SK-N-SH (cell line): ENCODE measurements at regions not wholly inside any gene's neighbourhood (a gene's known extent, or its start where the extent isn't known, plus 50 kb on each side); places are given as distances from the start of the nearest gene placed in this dataset.

Experiments used
- CTCF ChIA-PET: fragments of 300-600, 350-600 bp; formaldehyde crosslinking; extraction: SDS; loops from one replicate; lab custom pipeline; 2021; lab: Yijun Ruan, JAX
- POLR2A ChIA-PET: fragments of 350-600 bp; sonication (Branson Sonifier 250); formaldehyde crosslinking; extraction: SDS; loops from one replicate; lab custom pipeline; 2020; ENCODE audit warnings: antibody characterized with exemption, inconsistent platforms; lab: Yijun Ruan, JAX
- DNase-seq: peaks from one replicate; pipeline ENCODE4 v3.0.0; 2012
- H2AFZ ChIP-seq: fragments of 200-600 bp; sonication (generic); 2 replicates; pipeline ENCODE4 v1.8.1; 2016; ENCODE audit warnings: antibody characterized with exemption, mild to moderate bottlenecking, low read depth
- H3F3A ChIP-seq: fragments of 200-600 bp; sonication (generic); replicated peaks from 2 replicates; pipeline ENCODE3; 2016; ENCODE audit warnings: antibody characterized with exemption, mild to moderate bottlenecking; ENCODE audit not compliant: insufficient read depth
- H3K27ac ChIP-seq, 2 experiments: fragments of 200-500 bp in 1 of 2; fragments of 200-600 bp in 1 of 2; sonication (Bioruptor generic) in 1 of 2; sonication (generic), shearing (Covaris generic) in 1 of 2; 2 replicates each; pipeline versions ENCODE4 v1.5.1 to v1.6.1; 2014 to 2016; ENCODE audit warnings: low read depth in 2 of 2, inconsistent platforms in 1 of 2, low read length in 1 of 2, mild to moderate bottlenecking in 1 of 2, mixed read lengths in 1 of 2
- H3K27me3 ChIP-seq: fragments of 200-600 bp; sonication (generic), shearing (Covaris generic); 2 replicates; pipeline ENCODE4 v1.6.1; 2016; ENCODE audit warnings: mixed run types; ENCODE audit not compliant: insufficient read depth
- H3K36me3 ChIP-seq, 2 experiments: fragments of 200-500 bp in 1 of 2; fragments of 200-600 bp in 1 of 2; sonication (Bioruptor generic) in 1 of 2; sonication (generic) in 1 of 2; replicated peaks in 1 of 2; 2 replicates each; pipeline versions ENCODE3 to v1.5.1; 2014 to 2016; ENCODE audit warnings: low read length in 1 of 2, mild to moderate bottlenecking in 1 of 2; ENCODE audit not compliant: insufficient read depth in 2 of 2, control insufficient read depth in 1 of 2
- H3K4me1 ChIP-seq, 2 experiments: fragments of 200-500 bp in 1 of 2; fragments of 200-600 bp in 1 of 2; sonication (Bioruptor generic) in 1 of 2; sonication (generic), shearing (Covaris generic) in 1 of 2; 2 replicates each; pipeline versions ENCODE4 v1.5.1 to v1.6.1; 2014 to 2016; ENCODE audit warnings: low read depth in 1 of 2, low read length in 1 of 2, mixed run types in 1 of 2; ENCODE audit not compliant: insufficient read depth in 2 of 2, control insufficient read depth in 1 of 2
- H3K4me2 ChIP-seq: fragments of 200-600 bp; sonication (generic), shearing (Covaris generic); 2 replicates; pipeline ENCODE4 v1.6.1; 2017; ENCODE audit warnings: mixed run types
- H3K4me3 ChIP-seq, 2 experiments: fragments of 200-500 bp in 1 of 2; fragments of 200-600 bp in 1 of 2; sonication (Bioruptor generic) in 1 of 2; sonication (generic), shearing (Covaris generic) in 1 of 2; 2 replicates each; pipeline versions ENCODE4 v1.5.1 to v1.8.1; 2014 to 2016; ENCODE audit warnings: low read depth in 2 of 2, inconsistent platforms in 1 of 2, low read length in 1 of 2, mild to moderate bottlenecking in 1 of 2, mixed read lengths in 1 of 2, moderate library complexity in 1 of 2
- H3K79me2 ChIP-seq: fragments of 200-600 bp; sonication (generic); 2 replicates; pipeline ENCODE4 v1.8.1; 2017; ENCODE audit warnings: mild to moderate bottlenecking; ENCODE audit not compliant: insufficient read depth
- H3K9ac ChIP-seq: fragments of 200-600 bp; sonication (generic); 2 replicates; pipeline ENCODE4 v1.6.1; 2017; ENCODE audit warnings: mixed run types
- H3K9me2 ChIP-seq: fragments of 200-600 bp; sonication (generic); 2 replicates; pipeline ENCODE4 v1.6.1; 2017; ENCODE audit warnings: mixed run types
- H3K9me3 ChIP-seq: fragments of 200-600 bp; sonication (generic); 2 replicates; pipeline ENCODE4 v1.6.1; 2017; ENCODE audit warnings: mixed run types, mild to moderate bottlenecking, moderate library complexity
- H4K20me1 ChIP-seq: fragments of 200-600 bp; sonication (generic); 2 replicates; pipeline ENCODE4 v1.6.1; 2017; ENCODE audit warnings: mild to moderate bottlenecking, mixed run types; ENCODE audit not compliant: insufficient read depth
- EP300 ChIP-seq, 2 experiments: IDR thresholded peaks; 2 replicates each; pipeline versions ENCODE4 v1.4.0 to v1.6.1; 2012; ENCODE audit warnings: borderline replicate concordance in 1 of 2, low read depth in 1 of 2, low read length in 1 of 2
- FOXM1 ChIP-seq: IDR thresholded peaks from 2 replicates; pipeline ENCODE4 v1.4.0; 2012; ENCODE audit warnings: low read depth, mild to moderate bottlenecking
- GATA2 ChIP-seq: sonication (generic); formaldehyde crosslinking; IDR thresholded peaks from 2 replicates; pipeline ENCODE4 v1.5.0; 2020; ENCODE audit warnings: mild to moderate bottlenecking, missing genetic modification reagents
- JUND ChIP-seq: IDR thresholded peaks from 2 replicates; pipeline ENCODE4 v1.4.0; 2012
- NRF1 ChIP-seq: IDR thresholded peaks from 2 replicates; pipeline ENCODE4 v1.6.1; 2012; ENCODE audit warnings: low read depth, mild to moderate bottlenecking, low read length
- RAD21 ChIP-seq: IDR thresholded peaks from 2 replicates; pipeline ENCODE4 v1.6.1; 2012; ENCODE audit warnings: mild to moderate bottlenecking, low read length
- RCOR1 ChIP-seq: fragments of 150-350 bp; IDR thresholded peaks from 2 replicates; pipeline ENCODE4 v1.6.1; 2017; ENCODE audit warnings: antibody characterized with exemption, low read length
- REST ChIP-seq: IDR thresholded peaks from 2 replicates; pipeline ENCODE4 v1.6.1; 2012; ENCODE audit warnings: mild to moderate bottlenecking, low read depth, low read length, moderate library complexity
- RFX5 ChIP-seq: IDR thresholded peaks from 2 replicates; pipeline ENCODE4 v1.6.1; 2012; ENCODE audit warnings: mild to moderate bottlenecking, improper control_type of control experiment, low read length
- RXRA ChIP-seq: IDR thresholded peaks from 2 replicates; pipeline ENCODE4 v1.4.0; 2012; ENCODE audit warnings: low read depth, mild to moderate bottlenecking, borderline replicate concordance
- SIN3A ChIP-seq: IDR thresholded peaks from 2 replicates; pipeline ENCODE4 v1.6.1; 2012; ENCODE audit warnings: low read depth, mild to moderate bottlenecking, low read length, moderate library complexity, borderline replicate concordance
- SMC3 ChIP-seq: IDR thresholded peaks from 2 replicates; pipeline ENCODE4 v1.6.1; 2012; ENCODE audit warnings: low read depth, low read length, improper control_type of control experiment
- TAF1 ChIP-seq: IDR thresholded peaks from 2 replicates; pipeline ENCODE4 v1.6.1; 2012; ENCODE audit warnings: low read depth, mild to moderate bottlenecking, low read length, moderate library complexity, borderline replicate concordance
- TCF12 ChIP-seq: IDR thresholded peaks from 2 replicates; pipeline ENCODE4 v1.4.0; 2012
- TEAD4 ChIP-seq: IDR thresholded peaks from 2 replicates; pipeline ENCODE4 v1.4.0; 2012; ENCODE audit warnings: mild to moderate bottlenecking, borderline replicate concordance; ENCODE audit not compliant: insufficient read depth
- YY1 ChIP-seq: IDR thresholded peaks from 2 replicates; pipeline ENCODE4 v1.4.0; 2012; ENCODE audit warnings: low read depth, mild to moderate bottlenecking
- WGBS: methylation state at CpG from one replicate; pipeline ENCODE4 v1.1.6; 2017; ENCODE audit warnings: low lambda C conversion rate; 5-methylcytosine and 5-hydroxymethylcytosine counted together

DNA sequence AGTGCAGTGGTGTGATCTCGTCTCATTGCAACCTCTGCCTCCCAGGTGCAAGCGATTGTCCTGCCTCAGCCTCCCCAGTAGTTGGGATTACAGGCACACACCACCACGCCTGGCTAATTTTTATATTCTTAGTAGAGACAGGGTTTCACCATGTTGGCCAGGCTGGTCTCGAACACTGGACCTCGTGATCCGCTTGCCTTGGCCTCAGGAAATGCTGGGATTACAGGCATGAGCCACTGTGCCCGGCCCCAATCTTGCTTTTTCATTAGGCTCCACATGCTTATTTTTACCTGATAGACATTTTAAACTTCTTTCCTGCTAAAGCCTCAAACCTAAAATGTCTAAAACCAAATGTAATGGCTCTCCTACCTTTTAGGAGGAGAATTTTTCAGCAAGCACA lies 817.0 kb upstream of the NECTIN3 start:
- Histone ChIP-seq H2AFZ (no peak overlapping the region), H3K79me2 (no peaks in the 10 kb centered on the region), H4K20me1 (no peaks in the 10 kb centered on the region), H3K27ac (no peak overlapping the region), H3K4me3 (no peak overlapping the region), H3K9me2 (no peaks in the 10 kb centered on the region), H3K9ac (no peak overlapping the region), H3K36me3 (no peaks in the 10 kb centered on the region), H3K27me3 (no peaks in the 10 kb centered on the region), H3K4me1 (no peaks in the 10 kb centered on the region), H3K4me2 (no peak overlapping the region), H3F3A (no peaks in the 10 kb centered on the region), H3K9me3 (no peaks in the 10 kb centered on the region)
- POLR2A ChIA-PET, result no interaction called here
- WGBS, result 93% methylated on average over 7 of the region's 7 CpGs
- no peak for TF ChIP-seq NRF1
- no peak for TF ChIP-seq SIN3A
- TF ChIP-seq FOXM1, result no peak
- TF ChIP-seq TCF12, result no peak
- TF ChIP-seq RAD21, result no peak
- no peak for TF ChIP-seq JUND
- no peak for TF ChIP-seq TEAD4
- CTCF ChIA-PET, result no interaction called here
- DNase-seq, result no peak

DNA sequence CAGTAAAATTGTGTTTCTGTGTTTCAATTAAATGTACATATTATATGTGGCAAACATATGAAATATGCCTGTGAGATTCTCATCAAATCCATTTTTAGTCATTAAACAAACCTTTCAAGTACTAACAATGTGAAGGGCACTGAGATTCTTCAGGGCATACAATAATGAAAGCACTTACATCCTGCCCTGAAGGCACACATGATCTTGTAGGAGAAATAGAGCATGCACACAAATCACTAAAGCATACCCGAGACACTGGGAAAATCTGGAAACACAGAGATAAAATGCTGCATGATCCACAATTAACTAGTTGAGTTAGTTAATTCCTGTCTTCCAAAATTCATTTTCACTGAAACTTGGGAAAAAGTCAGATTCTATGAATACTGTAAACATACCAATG lies 810.5 kb upstream of the NECTIN3 start:
- WGBS, result 55% methylated on average over 1 of the region's 1 CpG

GRCh38 chr3:110262896-110263295 lies 808.7 kb upstream of the NECTIN3 start:
- no peaks in the 10 kb centered on the region for H4K20me1 ChIP-seq
- CTCF ChIA-PET, result interaction anchor here (0.6 kb wide), 1 partner anchor 16 kb away, joined by 3 read pairs; no protein-coding TSS in a partner anchor
- H3K4me3 ChIP-seq, result no peak overlapping the region
- no peaks in the 10 kb centered on the region for H3F3A ChIP-seq
- 89% methylated on average over 4 of the region's 4 CpGs for WGBS
- no peaks in the 10 kb centered on the region for H3K27me3 ChIP-seq
- no peaks in the 10 kb centered on the region for H3K36me3 ChIP-seq
- no peak overlapping the region; the same call in 1 of the 2 replicates for H2AFZ ChIP-seq
- H3K9ac ChIP-seq, result no peak overlapping the region
- no peak overlapping the region for H3K4me2 ChIP-seq
- TF ChIP-seq SMC3 (no peak), GATA2 (CRISPR knock-in tag) (no peak), RCOR1 (no peak), EP300 (IDR thresholded peaks at IDR 0.05; ENCODE audit: borderline replicate concordance in 1 of 2, low read depth in 1 of 2, low read length in 1 of 2) (no peak), REST (no peak), JUND (no peak), TCF12 (no peak), RXRA (no peak), RFX5 (no peak)
- TF ChIP-seq, all 33 proteins: peak for 0
- H3K79me2 ChIP-seq, result no peaks in the 10 kb centered on the region
- DNase-seq, result no peak
- H3K4me1 ChIP-seq, result no peaks in the 10 kb centered on the region
- POLR2A ChIA-PET, result no interaction called here
- no peak overlapping the region for H3K27ac ChIP-seq
- H3K9me3 ChIP-seq, result no peaks in the 10 kb centered on the region; the same call in 1 of the 2 replicates
- no peaks in the 10 kb centered on the region for H3K9me2 ChIP-seq

More for the DNA sequence above, 810.5 kb upstream of the NECTIN3 start:
- no peak for TF ChIP-seq TAF1
- no peak for TF ChIP-seq YY1
- ChIA-PET CTCF (interaction anchor here (0.9 kb wide), 1 partner anchor 53 kb away, joined by 3 read pairs; no protein-coding TSS in a partner anchor), POLR2A (no interaction called here)
- H3K4me1 ChIP-seq, result no peaks in the 10 kb centered on the region
- H3K79me2 ChIP-seq, result no peaks in the 10 kb centered on the region
- no peaks in the 10 kb centered on the region for H3K27me3 ChIP-seq
- no peaks in the 10 kb centered on the region for H4K20me1 ChIP-seq
- no peak overlapping the region for H3K9ac ChIP-seq
- H3K9me3 ChIP-seq, result no peaks in the 10 kb centered on the region; the same call in 1 of the 2 replicates
- no peak overlapping the region for H3K4me3 ChIP-seq
- H3K9me2 ChIP-seq, result no peaks in the 10 kb centered on the region
- DNase-seq, result no peak
- H3K4me2 ChIP-seq, result no peak overlapping the region
- H3F3A ChIP-seq, result no peaks in the 10 kb centered on the region
- H2AFZ ChIP-seq, result no peak overlapping the region
- H3K36me3 ChIP-seq, result no peaks in the 10 kb centered on the region
- H3K27ac ChIP-seq, result no peak overlapping the region
